Esophagus (tissue), 2 donors: ENCODE measurements at regions not wholly inside any gene's neighbourhood (a gene's known extent, or its start where the extent isn't known, plus 50 kb on each side); places are given as distances from the start of the nearest gene placed in this dataset.

ENCODE experiments used
- H3K27ac ChIP-seq, 2 donors: one replicate each; pipeline ENCODE4 v1.5.1; 2013; ENCODE audit warnings: low read depth in 2 of 2, mild to moderate bottlenecking in 2 of 2, inconsistent platforms in 1 of 2, low read length in 1 of 2, moderate library complexity in 1 of 2
- H3K27me3 ChIP-seq, 2 donors: one replicate each; pipeline ENCODE4 v1.6.1; 2013; ENCODE audit warnings: low read length in 2 of 2, control low read depth in 1 of 2, mild to moderate bottlenecking in 1 of 2; ENCODE audit not compliant: insufficient read depth in 2 of 2, control insufficient read depth in 1 of 2
- H3K36me3 ChIP-seq, 2 donors: one replicate each; pipeline ENCODE4 v1.6.1; 2013; ENCODE audit warnings: low read length in 1 of 2; ENCODE audit not compliant: control insufficient read depth in 2 of 2, insufficient read depth in 2 of 2
- H3K4me1 ChIP-seq, 2 donors: one replicate each; pipeline ENCODE4 v1.6.1; 2013; ENCODE audit warnings: low read length in 1 of 2; ENCODE audit not compliant: control insufficient read depth in 2 of 2, insufficient read depth in 2 of 2
- H3K4me3 ChIP-seq, 2 donors: one replicate each; pipeline ENCODE4 v1.5.1; 2013; ENCODE audit warnings: low read length in 2 of 2, mild to moderate bottlenecking in 2 of 2, low read depth in 1 of 2, moderate library complexity in 1 of 2
- H3K9me3 ChIP-seq, 2 donors: one replicate each; pipeline ENCODE4 v1.6.1; 2013; ENCODE audit warnings: mild to moderate bottlenecking in 2 of 2, low read depth in 1 of 2, low read length in 1 of 2, moderate library complexity in 1 of 2; ENCODE audit not compliant: control insufficient read depth in 2 of 2, insufficient read depth in 1 of 2
- WGBS, 2 donors: extraction: QIAGEN DNeasy Blood & Tissue Kit; methylation state at CpG; one replicate each; pipeline ENCODE4 v1.1.7; 2013; 5-methylcytosine and 5-hydroxymethylcytosine counted together
- donor health status: healthy with polysubstance abuse.
- donor health status: Bipolar disorder and iron deficiency.

GRCh38 chr4:180564448-180564847 lies 1678.8 kb upstream of the TENM3 start:
- H3K36me3 ChIP-seq = no peaks in the 10 kb centered on the region
- 32 to 45% methylated on average over 5 of the region's 5 CpGs for WGBS, 2 donors
- H3K4me3 ChIP-seq = no peak overlapping the region
- H3K27me3 ChIP-seq = no peaks in the 10 kb centered on the region
- H3K27ac ChIP-seq = no peak overlapping the region
- H3K4me1 ChIP-seq = no peaks in the 10 kb centered on the region
- peaks cover 2 to 15% of the 10 kb centered on the region in 2 donors for H3K9me3 ChIP-seq

GRCh38 chr4:180565856-180566431 lies 1677.3 kb upstream of the TENM3 start:
- H3K9me3 ChIP-seq = peaks cover 2 to 15% of the 10 kb centered on the region in 2 donors
- 74 to 77% methylated on average over 2 of the region's 2 CpGs for WGBS, 2 donors
- no peak overlapping the region for H3K4me3 ChIP-seq

GRCh38 chr4:180566492-180566891 lies 1676.7 kb upstream of the TENM3 start:
- H3K27ac ChIP-seq = no peak overlapping the region
- peaks cover 2 to 15% of the 10 kb centered on the region in 2 donors for H3K9me3 ChIP-seq
- H3K36me3 ChIP-seq = no peaks in the 10 kb centered on the region
- WGBS, 2 donors = 72 to 76% methylated on average over 2 of the region's 2 CpGs
- H3K4me1 ChIP-seq = no peaks in the 10 kb centered on the region
- no peaks in the 10 kb centered on the region for H3K27me3 ChIP-seq
- H3K4me3 ChIP-seq = no peak overlapping the region

More at GRCh38 chr4:180565856-180566431, 1677.3 kb upstream of the TENM3 start:
- no peak overlapping the region for H3K27ac ChIP-seq
- no peaks in the 10 kb centered on the region for H3K27me3 ChIP-seq
- no peaks in the 10 kb centered on the region for H3K36me3 ChIP-seq
- H3K4me1 ChIP-seq = no peaks in the 10 kb centered on the region

DNA sequence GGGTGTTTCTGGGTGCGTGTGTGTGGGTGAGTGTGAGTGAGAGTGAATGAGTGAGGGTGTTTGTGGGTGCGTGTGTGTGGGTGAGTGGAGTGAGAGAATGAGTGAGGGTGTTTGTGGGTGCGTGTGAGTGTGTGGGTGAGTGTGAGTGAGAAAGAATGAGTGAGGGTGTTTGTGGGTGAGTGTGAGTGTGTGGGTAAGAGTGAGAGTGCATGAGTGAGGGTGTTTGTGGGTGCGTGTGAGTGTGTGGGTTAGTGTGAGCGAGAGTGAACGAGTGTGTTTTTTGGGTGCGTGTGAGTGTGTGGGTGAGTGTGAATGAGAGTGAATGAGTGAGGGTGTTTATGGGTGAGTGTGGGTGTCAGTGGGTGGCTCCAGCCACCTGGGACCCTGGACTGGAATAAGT lies 1676.1 kb upstream of the TENM3 start:
- WGBS, 2 donors = 92 to 95% methylated on average over 7 of the region's 7 CpGs
- H3K4me1 ChIP-seq = no peaks in the 10 kb centered on the region

DNA sequence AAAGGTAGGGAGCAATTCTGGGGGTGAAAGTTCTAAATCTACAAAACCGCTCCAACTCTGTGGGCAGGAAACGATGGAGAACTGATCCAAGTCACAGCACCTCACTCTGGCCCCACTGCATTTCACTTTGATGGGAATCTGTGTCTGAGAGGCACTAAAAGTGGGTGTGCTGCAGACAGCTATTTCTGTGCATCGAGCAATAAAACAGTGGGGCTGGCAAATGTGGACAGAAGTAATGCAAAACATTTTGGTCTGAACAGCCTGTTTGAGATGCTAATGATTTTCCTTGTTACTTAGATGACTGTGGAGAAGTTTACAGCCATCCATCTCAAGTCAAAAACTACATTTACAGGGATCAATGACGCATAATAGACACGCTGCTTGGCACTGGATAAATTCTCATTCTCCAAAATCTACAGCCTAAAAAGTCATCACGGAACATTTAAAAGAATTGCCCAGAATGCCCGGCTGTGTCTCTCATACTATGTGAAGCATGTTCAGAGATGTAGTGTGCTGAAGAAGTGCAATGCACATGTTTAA lies 1671.6 kb upstream of the TENM3 start:
- H3K27me3 ChIP-seq = no peaks in the 10 kb centered on the region
- no peak overlapping the region for H3K4me3 ChIP-seq
- 81 to 87% methylated on average over 7 of the region's 7 CpGs for WGBS, 2 donors
- peaks cover under 1 to 5% of the 10 kb centered on the region in 2 donors for H3K9me3 ChIP-seq
- no peak overlapping the region for H3K27ac ChIP-seq
- H3K36me3 ChIP-seq = no peaks in the 10 kb centered on the region
- no peaks in the 10 kb centered on the region for H3K4me1 ChIP-seq

More for the DNA sequence above, 1676.1 kb upstream of the TENM3 start:
- H3K27ac ChIP-seq = no peak overlapping the region
- H3K27me3 ChIP-seq = no peaks in the 10 kb centered on the region
- H3K4me3 ChIP-seq = no peak overlapping the region
- peaks cover 2 to 15% of the 10 kb centered on the region in 2 donors for H3K9me3 ChIP-seq
- H3K36me3 ChIP-seq = no peaks in the 10 kb centered on the region

- H3K36me3 ChIP-seq = no peaks in the 10 kb centered on the region
- H3K4me3 ChIP-seq = no peak overlapping the region
- H3K4me1 ChIP-seq = no peaks in the 10 kb centered on the region
- 58 to 81% methylated on average over 2 of the region's 2 CpGs for WGBS, 2 donors
- H3K27ac ChIP-seq = no peak overlapping the region
- no peaks in the 10 kb centered on the region for H3K27me3 ChIP-seq
- no peaks in the 10 kb centered on the region for H3K9me3 ChIP-seq
These were observed 1665.0 kb upstream of the TENM3 start for GRCh38 chr4:180578175-180578574.

GRCh38 chr4:180581061-180581460 lies 1662.1 kb upstream of the TENM3 start:
- Histone ChIP-seq H3K9me3 (no peaks in the 10 kb centered on the region), H3K4me3 (no peak overlapping the region), H3K4me1 (no peaks in the 10 kb centered on the region), H3K27ac (no peak overlapping the region), H3K27me3 (no peaks in the 10 kb centered on the region), H3K36me3 (no peaks in the 10 kb centered on the region)
- WGBS, 2 donors = 66 to 70% methylated on average over 4 of the region's 4 CpGs

DNA sequence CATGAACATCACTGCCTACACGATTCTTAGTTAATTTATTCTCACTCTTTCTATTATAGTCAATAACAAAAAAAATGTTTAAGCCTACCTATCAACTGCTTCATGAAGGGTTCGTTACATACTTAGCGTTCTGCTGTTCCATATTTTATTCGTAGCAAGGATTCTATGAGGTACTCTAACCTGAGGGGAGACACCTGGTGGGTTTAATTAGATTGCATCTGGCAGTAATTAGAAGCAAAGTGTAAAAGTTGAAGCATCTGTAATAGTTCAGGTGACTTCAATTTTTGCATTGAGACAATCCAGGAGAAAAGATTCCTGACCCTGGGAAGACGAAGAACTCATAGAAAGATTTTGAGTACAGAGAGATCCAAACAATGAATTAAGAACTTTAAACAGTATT lies 1655.8 kb upstream of the TENM3 start:
- no peaks in the 10 kb centered on the region for H3K9me3 ChIP-seq
- no peak overlapping the region for H3K27ac ChIP-seq
- WGBS, 2 donors = 73 to 75% methylated on average over 5 of the region's 5 CpGs
- H3K4me3 ChIP-seq = no peak overlapping the region
- no peaks in the 10 kb centered on the region for H3K27me3 ChIP-seq
- no peaks in the 10 kb centered on the region for H3K4me1 ChIP-seq
- no peaks in the 10 kb centered on the region for H3K36me3 ChIP-seq

- Histone ChIP-seq H3K36me3 (no peaks in the 10 kb centered on the region), H3K27me3 (no peaks in the 10 kb centered on the region), H3K4me3 (no peak overlapping the region), H3K9me3 (no peaks in the 10 kb centered on the region), H3K27ac (no peak overlapping the region), H3K4me1 (no peaks in the 10 kb centered on the region)
- WGBS, 2 donors = 86 to 88% methylated on average over 9 of the region's 9 CpGs
These were observed 1653.6 kb upstream of the TENM3 start for GRCh38 chr4:180589575-180589974.

GRCh38 chr4:180596888-180597483 lies 1646.2 kb upstream of the TENM3 start:
- 57 to 65% methylated on average over 3 of the region's 3 CpGs for WGBS, 2 donors
- Histone ChIP-seq H3K4me3 (no peak overlapping the region), H3K27me3 (no peaks in the 10 kb centered on the region), H3K4me1 (no peaks in the 10 kb centered on the region), H3K9me3 (peaks cover 0 to 2% of the 10 kb centered on the region in 2 donors), H3K36me3 (no peaks in the 10 kb centered on the region), H3K27ac (no peak overlapping the region)
